NCI-H2107 treated with DMSO at 0.1 percent for 48 hours (cell line): ENCODE measurements at regions not wholly inside any gene's neighbourhood (a gene's known extent, or its start where the extent isn't known, plus 50 kb on each side); places are given as distances from the start of the nearest gene placed in this dataset.

ENCODE experiments used
- DNase-seq: peaks from one replicate; lab custom pipeline; 2025; ENCODE audit not compliant: unreplicated experiment; lab: John Stamatoyannopoulos, UW

DNA sequence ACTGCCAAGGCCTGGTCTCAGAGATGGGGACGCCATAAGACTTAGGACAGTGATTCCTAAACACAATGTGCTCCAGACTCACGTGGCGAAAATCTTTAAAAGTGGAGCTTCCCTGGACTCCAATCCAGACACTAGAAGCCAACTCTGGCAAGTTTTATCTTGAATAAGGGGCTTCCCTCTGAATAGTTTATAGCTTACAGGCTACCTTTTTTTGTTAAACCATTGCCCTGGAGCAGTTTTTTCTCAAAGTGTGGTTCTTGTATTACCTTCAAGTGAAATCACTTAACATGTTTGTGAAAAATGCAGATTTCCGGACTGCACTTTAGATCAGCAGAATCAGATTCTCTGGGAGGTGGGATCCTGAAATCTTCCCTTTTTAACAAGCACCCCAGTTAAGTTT is 171.7 kb upstream of the PHF14 start:
- DNase-seq = no peak

DNA sequence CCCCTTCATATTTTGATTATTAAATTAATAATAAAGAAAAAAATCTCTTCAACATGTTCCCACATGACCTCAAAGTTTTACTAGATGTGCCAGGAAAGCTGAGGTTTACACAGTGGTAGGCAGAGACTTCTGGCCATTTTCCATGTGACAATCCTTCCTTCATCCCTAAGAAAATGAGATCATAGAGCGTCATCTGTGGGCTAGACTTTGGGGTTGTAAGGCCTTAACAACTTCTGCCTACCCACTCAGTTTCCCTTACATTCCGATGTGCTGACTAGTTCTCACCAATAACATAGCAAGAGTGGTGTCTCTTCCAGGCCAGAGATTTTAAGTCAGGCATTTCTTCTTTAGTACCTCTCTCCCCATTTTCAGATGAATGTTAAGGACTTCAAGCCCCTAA is 171.1 kb upstream of the PHF14 start:
- no peak for DNase-seq

DNA sequence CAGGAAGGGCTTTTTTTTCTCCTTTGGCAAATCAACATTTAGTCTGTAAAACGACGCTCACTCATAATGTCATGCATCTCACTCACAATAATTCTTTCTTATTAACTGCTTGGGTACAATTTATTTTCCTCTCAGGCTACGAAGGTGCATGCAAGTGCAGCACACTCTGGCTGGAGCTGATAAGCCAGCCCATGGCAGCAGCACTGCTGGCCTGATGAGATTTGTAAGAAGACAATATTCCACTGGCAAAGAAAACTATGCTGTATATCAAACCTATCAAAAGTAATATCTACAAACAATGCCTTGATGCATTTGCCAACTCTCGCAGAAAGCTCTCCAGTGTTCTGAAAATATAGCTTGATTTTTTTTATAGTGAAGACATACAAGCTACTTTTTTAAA is 170.0 kb upstream of the PHF14 start:
- no peak for DNase-seq

GRCh38 chr7:10804770-10805169 is 168.9 kb upstream of the PHF14 start:
- DNase-seq = no peak

DNA sequence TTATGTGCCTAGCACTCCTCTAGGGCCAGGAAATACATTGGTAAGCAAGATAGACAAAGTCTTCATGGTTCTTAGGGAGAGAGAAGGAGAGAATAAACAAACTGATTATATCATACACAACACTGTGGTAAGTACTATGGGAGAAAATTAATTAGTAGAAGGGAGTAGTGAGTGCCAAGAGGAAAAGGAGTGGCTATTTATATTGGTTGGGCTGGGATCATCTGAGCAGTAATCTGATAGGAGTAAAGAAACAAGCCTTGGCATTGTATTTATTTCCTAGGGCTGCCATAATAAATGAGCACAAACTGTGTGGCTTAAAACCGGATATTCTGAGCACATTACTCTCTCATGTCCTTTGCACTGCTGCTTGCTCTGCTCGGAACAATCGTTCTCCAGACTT is 158.1 kb upstream of the PHF14 start:
- no peak for DNase-seq

- no peak for DNase-seq
These were observed 152.5 kb upstream of the PHF14 start for GRCh38 chr7:10821156-10821555.

DNA sequence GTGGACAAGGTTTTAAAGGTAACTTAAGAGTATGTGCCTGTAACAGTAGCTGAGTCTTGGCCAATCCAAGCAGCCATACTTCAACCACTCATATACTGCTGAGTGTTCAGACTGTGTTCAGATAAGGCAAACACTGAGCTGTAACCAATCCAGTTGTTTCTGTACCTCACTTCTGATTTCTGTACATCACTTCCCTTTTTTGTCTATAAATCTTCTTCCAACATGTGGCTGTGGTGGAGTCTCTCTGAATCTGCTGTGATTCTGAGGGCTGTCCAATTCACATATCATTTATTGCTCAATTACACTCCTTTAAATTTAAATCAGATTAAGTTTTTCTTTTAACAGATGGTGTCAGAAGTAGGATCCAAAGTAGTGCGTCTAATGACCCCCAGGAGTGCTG is 149.5 kb upstream of the PHF14 start:
- no peak for DNase-seq

GRCh38 chr7:10838228-10838627 is 135.4 kb upstream of the PHF14 start:
- DNase-seq = no peak

- DNase-seq = no peak
These were observed 128.4 kb upstream of the PHF14 start for GRCh38 chr7:10845225-10845624.

DNA sequence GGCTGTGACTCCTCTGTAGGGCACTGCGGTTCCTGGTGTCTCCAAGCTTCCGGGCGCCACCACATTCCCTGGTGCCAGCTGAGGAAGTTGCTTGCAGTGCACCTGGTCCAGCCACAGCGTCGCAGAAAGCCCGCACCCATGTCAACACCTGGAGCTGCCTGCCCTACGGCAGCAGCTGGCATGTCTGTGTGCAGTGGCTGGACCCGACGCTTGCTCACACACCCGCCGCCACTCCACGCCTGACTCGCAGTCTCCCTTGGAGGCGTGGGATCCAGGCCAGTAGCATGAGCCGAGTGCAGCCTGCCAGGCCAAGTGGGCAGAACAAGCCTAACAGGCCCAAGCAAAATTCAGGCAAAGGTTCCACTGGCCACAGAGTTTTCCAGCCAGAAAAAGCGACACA is 118.1 kb upstream of the PHF14 start:
- no peak for DNase-seq

DNA sequence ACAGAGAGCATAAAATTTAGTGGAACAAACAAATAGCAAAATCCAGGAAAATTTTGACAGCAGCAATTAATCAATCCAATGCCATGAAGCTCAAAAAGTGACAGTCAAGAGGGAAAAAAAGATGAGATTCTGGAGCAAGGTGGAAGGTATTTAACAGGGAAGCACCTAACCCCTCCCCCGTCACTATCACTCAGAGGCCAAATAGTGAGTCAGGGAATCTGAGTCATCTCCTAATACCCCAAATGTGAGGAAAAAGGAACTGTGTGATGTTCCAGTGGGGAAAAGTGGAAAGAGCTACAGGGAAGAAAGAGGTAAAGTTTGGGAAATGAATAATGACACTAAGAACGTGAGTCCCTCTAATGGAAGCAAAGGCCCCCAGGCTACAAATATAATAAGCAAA is 113.2 kb upstream of the PHF14 start:
- DNase-seq = no peak

DNA sequence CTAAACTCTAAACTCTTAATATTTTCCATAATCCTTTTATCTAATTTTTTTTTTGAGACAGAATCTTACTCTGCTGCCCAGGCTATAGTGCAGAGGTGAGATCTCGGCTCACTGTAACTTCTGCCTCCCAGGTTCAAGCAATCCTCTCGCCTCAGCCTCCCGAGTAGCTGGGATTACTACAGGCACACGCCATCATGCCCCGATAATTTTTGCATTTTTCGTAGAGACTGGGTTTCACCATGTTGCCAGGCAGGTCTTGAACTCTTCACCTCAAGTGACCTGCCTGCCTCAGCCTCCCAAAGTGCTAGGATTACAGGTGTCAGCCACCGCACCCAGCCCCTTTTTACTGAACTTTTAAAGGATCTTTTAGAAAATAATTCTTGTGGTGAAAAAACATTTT is 110.2 kb upstream of the PHF14 start:
- DNase-seq = no peak

DNA sequence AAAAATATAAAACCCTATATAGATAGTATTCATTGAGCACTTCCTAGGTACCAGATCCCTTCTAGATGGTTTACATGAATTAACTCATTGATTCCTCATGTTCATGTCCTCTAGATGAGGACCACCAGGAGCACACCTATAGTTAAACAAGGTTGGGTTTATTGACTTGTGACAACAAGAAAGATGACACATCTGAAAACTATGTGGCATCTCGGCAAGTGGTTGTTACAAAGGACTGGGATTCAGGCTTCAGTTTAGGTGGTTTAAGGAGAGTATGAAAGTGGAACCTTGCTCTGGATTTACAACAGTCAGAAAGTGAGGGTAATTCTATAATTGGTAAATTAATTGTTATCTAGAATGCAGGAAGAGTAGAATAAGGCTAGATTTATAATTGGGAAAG is 99.0 kb upstream of the PHF14 start:
- DNase-seq = no peak

- no peak for DNase-seq
These were observed 98.6 kb upstream of the PHF14 start for GRCh38 chr7:10875080-10875479.

- DNase-seq = no peak
These were observed 84.8 kb upstream of the PHF14 start for GRCh38 chr7:10888861-10889260.

GRCh38 chr7:10889266-10889898 is 84.3 kb upstream of the PHF14 start:
- peak; percentile 79 for DNase-seq

DNA sequence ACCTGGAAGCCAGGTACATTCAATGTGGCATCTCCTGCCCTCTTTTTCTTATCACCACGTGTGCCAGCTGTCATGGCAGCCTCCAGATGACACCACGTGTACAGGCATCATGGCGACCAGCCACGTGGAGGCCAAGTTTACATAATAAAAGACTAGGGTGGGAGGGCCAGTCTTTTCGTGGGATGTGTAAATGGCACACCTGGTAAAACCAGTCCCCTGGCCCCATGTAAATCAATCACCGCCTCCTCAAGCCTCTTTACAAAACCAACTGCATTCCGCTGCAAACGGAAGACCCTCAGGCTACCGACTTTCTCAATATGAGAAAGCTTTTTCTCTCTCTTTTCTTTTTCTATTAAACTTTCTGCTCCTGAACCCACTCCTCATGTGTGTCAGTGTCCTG is 65.1 kb upstream of the PHF14 start:
- DNase-seq = no peak

- DNase-seq = no peak
These were observed 63.2 kb upstream of the PHF14 start for GRCh38 chr7:10910447-10910846.

GRCh38 chr7:10912077-10912476 is 61.6 kb upstream of the PHF14 start:
- no peak for DNase-seq

DNA sequence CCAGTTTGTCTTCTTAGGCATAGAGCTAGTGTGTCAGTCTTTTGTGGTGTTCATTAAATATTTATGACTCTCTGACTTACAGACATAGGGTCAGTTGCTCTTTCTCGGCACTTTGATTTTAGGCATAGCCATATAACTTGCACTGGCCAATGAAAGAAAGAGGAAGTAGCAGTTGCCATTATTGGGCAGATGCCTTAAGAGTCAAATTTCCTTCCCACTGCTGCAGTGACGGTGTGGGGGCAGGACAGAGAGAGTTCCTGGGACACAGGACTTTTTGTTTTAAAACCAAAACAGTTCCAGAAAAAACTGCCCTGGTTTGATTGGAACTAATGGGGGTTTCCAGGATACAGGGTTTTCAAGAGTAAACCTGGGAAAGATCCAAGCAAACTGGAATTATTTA is 60.2 kb upstream of the PHF14 start:
- no peak for DNase-seq

DNA sequence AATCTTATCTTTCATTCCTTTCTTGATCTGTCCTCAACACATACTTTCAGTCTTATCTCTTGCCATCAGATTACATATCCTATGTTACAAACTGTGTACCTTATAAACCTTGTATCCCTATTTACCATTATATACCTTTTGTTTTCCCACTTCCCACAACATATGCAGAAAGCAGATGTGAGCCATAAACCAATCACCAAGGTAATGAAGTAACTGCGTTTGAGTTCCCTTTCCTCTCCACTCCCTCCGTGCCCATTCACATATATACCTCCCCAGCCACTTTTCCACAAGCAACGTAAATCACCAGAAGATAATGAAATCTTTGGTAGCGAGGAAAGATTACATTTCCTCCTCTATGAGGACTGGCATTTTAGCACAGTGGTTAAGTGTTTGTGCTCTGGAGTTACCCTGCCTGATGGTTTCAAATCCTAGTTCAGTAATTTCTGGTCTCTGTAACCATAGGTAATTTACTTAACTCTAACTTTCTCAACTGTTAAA is 55.5 kb upstream of the PHF14 start:
- no peak for DNase-seq

DNA sequence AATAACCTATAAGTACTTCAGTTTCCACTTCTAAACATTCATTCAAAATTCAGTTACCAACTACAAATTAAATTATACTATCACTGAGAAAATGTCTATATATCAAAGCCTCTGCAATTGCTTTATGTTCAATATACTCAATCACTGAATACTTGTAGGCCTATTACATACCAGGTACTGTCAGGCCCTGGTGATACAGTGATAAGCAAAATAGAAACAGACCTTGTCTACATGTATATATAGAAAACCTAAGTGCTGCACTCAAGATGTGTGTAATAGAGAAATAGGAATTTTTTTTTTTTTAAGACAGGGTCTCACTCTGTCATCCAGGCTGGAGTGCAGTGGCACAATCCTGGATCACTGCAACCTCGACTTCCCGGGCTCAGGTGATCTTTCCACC is 53.7 kb upstream of the PHF14 start:
- DNase-seq = no peak
